ENCODE measurements at regions not wholly inside any gene's neighbourhood (a gene's known extent, or its start where the extent isn't known, plus 50 kb on each side); places are given as distances from the start of the nearest gene placed in this dataset.
"Not testable (repeated sequence)": the region's sequence is repeated elsewhere in the genome, so short reads cannot be mapped to it uniquely, and the experiment has no call there.

- DNase-seq (ENCODE audit: low read depth) = no peak
Observed at GRCh38 chr6:144395014-144395413, 109.9 kb downstream of the UTRN start.

DNA sequence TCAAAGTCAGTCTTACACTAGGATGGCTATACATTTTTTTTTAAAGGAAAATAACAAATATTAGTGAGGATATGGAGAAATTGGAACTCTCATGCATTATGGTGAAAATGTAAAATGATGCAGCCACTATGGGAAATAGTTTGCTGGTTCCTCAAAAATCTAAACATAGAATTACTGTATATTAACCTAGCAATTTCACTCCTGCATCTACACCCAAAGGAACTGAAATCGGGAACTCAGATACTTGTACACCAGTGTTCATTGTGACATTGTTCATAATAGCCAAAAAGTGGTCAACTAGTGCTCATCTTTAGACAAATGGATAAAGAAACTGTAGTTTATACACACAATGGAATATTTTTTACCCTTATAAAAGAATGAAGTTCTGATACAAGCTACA, 110.7 kb downstream of the UTRN start:
- no peak for DNase-seq (ENCODE audit: low read depth)

DNA sequence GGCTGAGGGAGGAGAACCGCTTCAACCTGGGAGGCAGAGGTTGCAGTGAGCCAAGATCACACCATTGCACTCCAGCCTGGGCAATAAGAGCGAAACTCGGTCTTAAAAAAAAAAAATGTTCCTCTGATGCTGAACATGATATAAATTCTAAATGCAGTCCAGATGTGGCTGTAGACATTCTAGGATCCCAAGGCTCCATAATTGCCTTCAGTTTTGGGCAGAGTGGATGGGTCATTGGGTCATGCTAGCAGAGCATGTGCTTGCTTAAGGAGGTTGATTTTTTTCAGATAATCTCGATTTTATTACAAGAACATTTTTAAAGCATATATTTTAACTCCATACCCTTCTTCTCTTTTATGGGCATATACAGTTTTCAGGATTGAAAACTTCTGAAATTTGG, 112.0 kb downstream of the UTRN start:
- no peak for DNase-seq (ENCODE audit: low read depth)

DNA sequence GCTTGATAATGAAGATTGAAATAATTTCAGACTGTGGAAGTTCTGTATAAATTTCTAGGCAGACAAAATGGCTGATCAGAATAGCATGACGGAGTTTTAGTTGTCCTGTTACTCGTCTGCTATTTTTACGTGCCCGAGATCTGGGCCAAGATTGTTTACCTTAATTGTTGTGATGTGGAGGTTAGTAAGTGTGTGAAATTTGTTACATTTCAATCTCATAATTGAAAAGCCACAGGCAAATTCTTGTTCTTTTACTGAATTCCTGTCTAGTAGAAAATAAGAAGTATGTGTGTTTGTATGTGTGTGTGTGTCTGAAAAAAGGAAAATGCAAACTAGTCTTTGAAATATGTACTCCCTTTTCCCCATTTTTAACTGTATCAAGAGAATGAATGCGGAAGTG, 115.2 kb downstream of the UTRN start:
- no peak for DNase-seq (ENCODE audit: low read depth)

DNA sequence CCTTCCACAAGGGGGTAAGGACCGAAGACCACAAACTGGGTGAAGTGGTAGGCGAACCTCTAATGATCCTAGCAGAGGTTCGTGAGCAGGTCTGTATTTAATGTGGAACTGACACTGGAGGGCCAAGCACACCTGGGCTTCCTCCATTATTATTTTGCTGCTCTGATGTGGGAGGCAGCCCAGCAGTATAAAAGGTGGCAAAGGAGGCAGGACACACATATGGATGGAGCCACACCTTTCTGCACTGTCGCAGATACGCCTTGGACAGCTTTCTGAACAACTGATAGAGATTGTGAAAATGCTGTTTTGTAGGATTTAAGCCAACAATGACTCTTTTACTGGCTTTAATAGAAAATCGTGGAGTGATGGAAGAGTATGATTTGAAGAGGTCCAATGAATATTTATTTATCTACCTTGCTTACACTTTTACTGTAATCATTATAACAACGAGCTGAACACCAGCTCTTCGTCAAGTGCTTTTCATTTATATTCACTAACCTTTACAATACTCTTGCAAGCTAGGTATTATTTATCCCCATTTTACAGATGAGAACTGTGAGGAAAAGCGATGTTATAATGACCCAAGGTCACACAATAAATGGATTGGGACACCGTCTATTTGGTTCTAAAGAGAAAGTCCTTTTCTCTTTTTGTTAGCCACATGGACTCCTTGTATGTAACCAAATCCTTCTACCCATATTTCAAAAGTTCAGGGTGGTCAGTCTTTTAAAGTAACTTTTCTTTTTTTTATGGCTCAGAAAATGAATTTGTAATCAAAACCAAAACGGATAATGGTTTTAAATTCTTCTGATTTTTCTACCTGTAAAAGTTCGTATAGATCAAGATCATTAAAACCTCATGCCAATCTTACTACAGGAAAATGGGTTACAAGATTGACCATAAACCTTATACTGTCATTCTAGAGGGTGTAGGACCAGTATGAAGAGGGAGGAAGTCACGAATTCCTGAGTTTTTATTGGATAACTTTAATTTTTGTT, 116.9 kb downstream of the UTRN start:
- no peak for DNase-seq (ENCODE audit: low read depth)

DNA sequence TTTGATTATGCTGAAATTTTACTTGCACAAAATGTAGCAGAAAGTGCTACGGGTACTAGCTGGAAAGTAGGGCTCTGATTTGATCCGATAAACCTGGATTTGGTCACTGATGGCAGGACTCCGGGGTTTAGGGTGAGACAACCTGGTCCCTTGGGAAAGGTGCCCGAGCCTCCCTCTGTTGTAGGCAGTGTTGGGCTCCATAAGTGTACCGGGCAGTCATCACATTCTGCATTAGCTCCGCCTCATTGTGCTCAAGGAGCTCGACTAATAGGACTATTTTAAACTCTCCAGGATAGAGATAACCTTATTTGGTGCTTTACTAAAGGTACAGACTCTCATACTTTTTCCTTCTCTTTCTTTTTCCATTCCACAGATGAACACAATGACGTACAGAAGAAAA, 117.6 kb downstream of the UTRN start:
- no peak for DNase-seq (ENCODE audit: low read depth)

DNA sequence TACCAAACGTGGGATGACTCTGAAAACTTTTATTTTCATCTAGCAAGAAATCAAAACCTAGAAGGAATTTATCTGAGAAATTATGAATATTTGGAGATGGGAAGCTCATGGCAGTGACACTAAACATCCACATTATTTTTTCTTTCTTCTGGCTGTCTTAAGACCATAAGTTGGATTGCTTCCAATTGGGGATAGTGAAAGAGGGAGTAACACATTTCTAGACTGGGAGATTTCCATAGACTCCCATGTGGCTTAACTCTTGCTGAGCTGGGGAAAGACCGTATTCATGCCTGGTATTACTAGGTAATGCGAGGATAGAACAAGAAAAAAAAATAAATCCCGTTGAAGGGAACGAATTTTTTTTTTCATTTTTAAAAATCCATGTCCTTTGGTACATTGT, 120.0 kb downstream of the UTRN start:
- no peak for DNase-seq (ENCODE audit: low read depth)

GRCh38 chr6:144406796-144407195, 121.7 kb downstream of the UTRN start:
- DNase-seq (ENCODE audit: low read depth) = no peak

- no peak for DNase-seq (ENCODE audit: low read depth)
Observed at GRCh38 chr6:144408161-144408560, 123.0 kb downstream of the UTRN start.

DNA sequence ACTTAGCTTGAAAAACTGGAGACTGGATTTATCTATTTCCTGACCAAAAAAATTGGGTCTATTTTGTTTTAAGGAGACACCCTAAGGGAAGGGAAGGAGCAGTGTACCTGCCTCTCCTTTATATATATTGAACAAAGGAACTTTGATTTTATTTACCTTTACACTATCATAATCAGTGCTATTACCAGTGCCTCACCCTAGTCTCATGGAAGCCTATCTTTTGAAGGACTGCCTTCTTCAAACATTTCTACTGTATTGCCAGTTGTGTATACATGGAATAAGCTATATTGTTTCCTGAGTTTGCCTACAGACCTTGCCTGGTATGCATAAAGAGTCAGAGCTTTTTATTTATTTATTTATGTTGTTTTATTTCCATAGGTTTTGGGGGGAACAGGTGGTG, 124.9 kb downstream of the UTRN start:
- no peak for DNase-seq (ENCODE audit: low read depth)

DNA sequence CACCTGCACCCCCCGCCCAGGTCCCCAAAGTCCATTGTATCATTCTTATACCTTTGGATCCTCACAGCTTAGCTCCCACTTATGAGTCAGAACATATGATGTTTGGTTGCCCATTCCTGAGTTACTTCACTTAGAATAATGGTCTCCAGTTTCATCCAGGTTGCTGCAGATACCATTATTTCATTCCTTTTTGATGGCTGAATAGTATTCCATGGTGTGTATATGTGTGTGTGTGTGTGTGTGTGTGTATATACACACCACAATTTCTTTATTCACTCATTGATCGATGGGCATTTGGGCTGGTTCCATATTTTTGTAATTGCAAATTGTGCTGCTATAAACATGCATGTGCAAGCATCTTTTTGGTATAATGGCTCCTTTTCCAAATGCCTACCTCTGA, 125.4 kb downstream of the UTRN start:
- DNase-seq (ENCODE audit: low read depth) = not testable (repeated sequence)

- DNase-seq (ENCODE audit: low read depth) = no peak
Observed at GRCh38 chr6:144411531-144412165, 126.5 kb downstream of the UTRN start.

GRCh38 chr6:144413418-144413817, 128.3 kb downstream of the UTRN start:
- no peak for DNase-seq (ENCODE audit: low read depth)

GRCh38 chr6:144415014-144415413, 129.9 kb downstream of the UTRN start:
- no peak for DNase-seq (ENCODE audit: low read depth)

- DNase-seq (ENCODE audit: low read depth) = no peak
Observed at GRCh38 chr6:144415835-144416237, 130.7 kb downstream of the UTRN start.

DNA sequence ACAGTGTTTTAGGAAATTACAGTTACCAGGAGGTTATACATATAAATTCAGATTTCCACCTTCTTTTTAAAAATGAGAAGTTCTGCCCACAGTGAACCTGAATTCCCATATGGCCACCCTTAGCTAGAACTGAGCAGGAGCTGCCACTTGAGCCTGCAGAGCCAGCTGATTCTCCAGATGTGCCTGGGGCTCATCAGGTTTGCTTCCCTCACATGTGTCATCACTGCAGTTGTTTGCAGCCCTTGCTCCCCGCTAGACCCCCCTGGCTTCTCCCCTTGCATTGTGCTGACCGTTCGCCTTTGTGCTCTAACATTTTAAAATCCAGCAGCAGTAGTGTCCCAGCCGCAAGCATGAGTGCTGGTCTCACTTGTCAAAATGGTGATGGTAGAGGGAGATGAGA, 131.1 kb downstream of the UTRN start:
- DNase-seq (ENCODE audit: low read depth) = no peak

DNA sequence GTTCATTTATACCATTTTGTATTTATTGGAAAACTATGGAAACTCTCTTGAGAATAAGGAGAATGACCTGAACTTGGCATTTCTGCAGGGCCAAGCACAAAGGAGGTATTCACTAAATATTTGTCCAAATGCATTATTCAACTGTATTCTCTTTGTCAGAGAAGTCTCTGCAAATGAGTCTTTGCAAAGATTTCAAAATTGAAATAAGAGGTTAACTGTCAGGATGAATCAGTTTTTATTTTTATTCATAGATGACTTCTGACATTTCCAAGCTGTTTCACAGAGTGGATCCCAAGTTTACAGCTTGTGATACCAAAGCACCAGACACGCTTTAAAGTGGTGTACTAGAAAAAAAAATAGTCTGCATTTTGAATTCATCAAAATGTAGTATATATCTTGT, 131.6 kb downstream of the UTRN start:
- no peak for DNase-seq (ENCODE audit: low read depth)

DNA sequence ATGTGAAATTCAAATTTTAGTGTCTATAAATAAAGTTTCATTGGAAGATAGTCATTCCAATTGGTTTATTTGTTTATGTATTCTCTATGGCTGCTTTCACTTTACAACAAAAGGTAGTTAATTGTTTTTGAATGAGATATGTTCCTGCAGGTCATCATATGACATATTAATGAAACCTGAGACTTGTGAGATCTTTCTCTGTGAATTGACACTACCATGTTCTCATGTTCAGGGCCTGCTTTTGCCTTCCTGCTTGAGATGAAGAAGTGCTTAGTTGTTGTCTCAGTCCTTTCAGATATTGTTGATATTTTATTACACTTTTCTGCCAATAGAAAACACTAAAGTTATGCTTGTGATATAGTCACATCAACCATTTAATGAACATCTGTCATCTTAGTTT, 132.5 kb downstream of the UTRN start:
- DNase-seq (ENCODE audit: low read depth) = no peak

GRCh38 chr6:144418959-144419545, 133.9 kb downstream of the UTRN start:
- DNase-seq (ENCODE audit: low read depth) = no peak

DNA sequence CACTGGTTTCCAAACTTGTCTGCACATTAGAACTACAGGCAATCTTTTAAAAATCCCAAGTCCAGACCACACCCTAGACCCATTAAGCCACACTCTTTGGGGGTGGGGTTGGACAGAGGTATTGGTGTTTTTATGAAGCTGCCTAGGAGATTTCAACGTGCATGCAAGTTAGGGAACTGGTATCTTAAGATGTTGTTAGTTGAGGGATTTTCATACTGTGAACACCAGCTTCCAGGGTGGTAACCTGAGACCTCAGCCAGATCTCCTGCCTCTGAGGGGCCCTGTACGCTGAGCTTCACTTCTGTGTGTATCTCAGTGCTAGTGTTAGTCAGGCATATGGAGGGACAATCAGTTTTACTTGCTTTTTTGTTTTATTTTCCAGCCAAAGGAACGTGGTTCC, 138.0 kb downstream of the UTRN start:
- no peak for DNase-seq (ENCODE audit: low read depth)

GRCh38 chr6:144429753-144430152, 144.6 kb downstream of the UTRN start:
- no peak for DNase-seq (ENCODE audit: low read depth)

DNA sequence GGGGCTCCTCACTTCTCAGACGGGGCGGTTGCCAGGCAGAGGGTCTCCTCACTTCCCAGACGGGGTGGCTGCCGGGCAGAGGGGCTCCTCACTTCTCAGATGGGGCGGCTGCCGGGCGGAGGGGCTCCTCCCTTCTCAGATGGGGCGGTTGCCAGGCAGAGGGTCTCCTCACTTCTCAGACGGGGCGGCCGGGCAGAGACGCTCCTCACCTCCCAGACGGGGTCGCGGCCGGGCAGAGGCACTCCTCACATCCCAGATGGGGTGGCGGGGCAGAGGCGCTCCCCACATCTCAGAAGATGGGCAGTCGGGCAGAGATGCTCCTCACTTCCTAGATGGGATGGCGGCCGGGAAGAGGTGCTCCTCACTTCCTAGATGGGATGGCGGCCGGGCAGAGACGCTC, 148.3 kb downstream of the UTRN start:
- DNase-seq (ENCODE audit: low read depth) = not testable (repeated sequence)

All from activated gamma-delta T cell treated with anti-CD3 and anti-CD28 coated beads, Interleukin-2, amount 50 U/mL, for 16 hours (primary cell).